H1 (cell line): ENCODE measurements at regions not wholly inside any gene's neighbourhood (a gene's known extent, or its start where the extent isn't known, plus 50 kb on each side); places are given as distances from the start of the nearest gene placed in this dataset.

Experiments used
- CTCF ChIA-PET: fragments of 300-600 bp; sonication (Branson Sonifier 250); formaldehyde crosslinking; loops from one replicate; lab custom pipeline; 2021; ENCODE audit not compliant: partially characterized antibody; lab: Charles Lee
- POLR2A ChIA-PET: fragments of 300-600 bp; sonication (Branson Sonifier 250); formaldehyde crosslinking; loops from one replicate; lab custom pipeline; 2021; ENCODE audit warnings: inconsistent platforms; ENCODE audit not compliant: partially characterized antibody; lab: Charles Lee
- DNase-seq, 2 experiments: peaks; one replicate each; pipeline versions ENCODE4 v3.0.0 to v3.0.0-alpha.2; 2010 to 2022; ENCODE audit warnings: low spot score in 2 of 2, low read depth in 1 of 2, mixed read lengths in 1 of 2
- FAIRE-seq: peaks from 2 replicates; lab custom pipeline; 2011; peaks lifted over from hg19 to GRCh38; lab: Jason Lieb, UNC
- H2AFZ ChIP-seq: 2 replicates; pipeline ENCODE4 v1.8.1; 2012; ENCODE audit warnings: low read length, inconsistent platforms
- H2AK5ac ChIP-seq: 2 replicates; pipeline ENCODE4 v1.6.1; 2013; ENCODE audit warnings: low read depth, low read length
- H2BK120ac ChIP-seq: replicated peaks from 2 replicates; pipeline ENCODE3; 2013; ENCODE audit warnings: low read depth, low read length, inconsistent platforms
- H2BK12ac ChIP-seq: 2 replicates; pipeline ENCODE4 v1.6.1; 2013; ENCODE audit warnings: low read depth, low read length
- H2BK15ac ChIP-seq: 2 replicates; pipeline ENCODE4 v1.6.1; 2013; ENCODE audit warnings: low read length
- H2BK20ac ChIP-seq: 2 replicates; pipeline ENCODE4 v1.6.1; 2013; ENCODE audit warnings: low read length
- H2BK5ac ChIP-seq: 2 replicates; pipeline ENCODE4 v1.6.1; 2013; ENCODE audit warnings: low read depth, low read length
- H3K14ac ChIP-seq: 2 replicates; pipeline ENCODE4 v1.6.1; 2013; ENCODE audit warnings: inconsistent platforms; ENCODE audit not compliant: insufficient read length
- H3K18ac ChIP-seq: 2 replicates; pipeline ENCODE4 v1.6.1; 2013; ENCODE audit warnings: low read length; ENCODE audit errors: extremely low read depth
- H3K23ac ChIP-seq: 2 replicates; pipeline ENCODE4 v1.6.1; 2013; ENCODE audit warnings: inconsistent platforms; ENCODE audit not compliant: insufficient read length
- H3K23me2 ChIP-seq: 2 replicates; pipeline ENCODE4 v1.6.1; 2013; ENCODE audit warnings: low read depth, low read length
- H3K27ac ChIP-seq: 2 replicates; pipeline ENCODE4 v1.6.1; 2011; ENCODE audit warnings: low read depth, low read length, inconsistent platforms
- H3K27me3 ChIP-seq, 4 experiments: replicated peaks in 1 of 4; 1 replicate in 1 of 4; 2 replicates in 3 of 4; pipeline versions ENCODE4 v1.6.1 to v1.8.1; 2011 to 2013; ENCODE audit warnings: low read length in 3 of 4, mild to moderate bottlenecking in 3 of 4, inconsistent platforms in 2 of 4, mixed read lengths in 2 of 4, moderate library complexity in 1 of 4; ENCODE audit not compliant: control insufficient read depth in 3 of 4, insufficient read depth in 3 of 4; ENCODE audit errors: extremely low read depth in 1 of 4
- H3K36me3 ChIP-seq, 4 experiments: 2 replicates each; pipeline versions ENCODE4 v1.6.1 to v1.8.1; 2011 to 2013; ENCODE audit warnings: mild to moderate bottlenecking in 4 of 4, low read length in 3 of 4, moderate library complexity in 2 of 4, control low read depth in 1 of 4, inconsistent platforms in 1 of 4; ENCODE audit not compliant: insufficient read depth in 4 of 4, control insufficient read depth in 2 of 4
- H3K4ac ChIP-seq: replicated peaks from 2 replicates; pipeline ENCODE3; 2013; ENCODE audit warnings: low read length, low read depth, mixed read lengths, inconsistent platforms; ENCODE audit not compliant: insufficient read length
- H3K4me1 ChIP-seq, 4 experiments: replicated peaks in 1 of 4; 1 replicate in 1 of 4; 2 replicates in 3 of 4; pipeline versions ENCODE4 v1.6.1 to v1.8.1; 2011 to 2013; ENCODE audit warnings: low read length in 3 of 4, inconsistent platforms in 2 of 4, mixed read lengths in 1 of 4; ENCODE audit not compliant: insufficient read depth in 4 of 4, control insufficient read depth in 3 of 4
- H3K4me2 ChIP-seq, 2 experiments: 2 replicates each; pipeline versions ENCODE4 v1.6.1 to v1.8.1; 2011 to 2013; ENCODE audit warnings: low read depth in 2 of 2, low read length in 2 of 2, control low read depth in 1 of 2, inconsistent platforms in 1 of 2, mild to moderate bottlenecking in 1 of 2; ENCODE audit not compliant: insufficient read depth in 1 of 2
- H3K4me3 ChIP-seq, 4 experiments: fragments of 200-600, 300-600 bp in 1 of 4; sonication (generic), shearing (Covaris generic), sonication (Bioruptor Twin) in 1 of 4; 2 replicates each; pipeline versions ENCODE4 v1.5.1 to v1.8.1; 2011 to 2016; ENCODE audit warnings: low read length in 4 of 4, low read depth in 3 of 4, control low read depth in 2 of 4, inconsistent platforms in 2 of 4, mild to moderate bottlenecking in 2 of 4, mixed read lengths in 1 of 4, moderate library complexity in 1 of 4; ENCODE audit not compliant: insufficient read depth in 2 of 4; ENCODE audit errors: extremely low read depth in 1 of 4
- H3K56ac ChIP-seq: replicated peaks from 2 replicates; pipeline ENCODE3; 2013; ENCODE audit warnings: low read depth, mild to moderate bottlenecking, mixed read lengths, low read length, inconsistent platforms; ENCODE audit not compliant: insufficient read length
- H3K79me1 ChIP-seq: 2 replicates; pipeline ENCODE4 v1.6.1; 2013; ENCODE audit warnings: low read depth, low read length, control low read depth
- H3K79me2 ChIP-seq, 2 experiments: 2 replicates each; pipeline versions ENCODE4 v1.6.1 to v1.8.1; 2012 to 2013; ENCODE audit warnings: low read length in 2 of 2, mild to moderate bottlenecking in 2 of 2, inconsistent platforms in 1 of 2; ENCODE audit not compliant: insufficient read depth in 2 of 2, control insufficient read depth in 1 of 2
- H3K9ac ChIP-seq, 4 experiments: replicated peaks in 1 of 4; 1 replicate in 1 of 4; 2 replicates in 3 of 4; pipeline versions ENCODE4 v1.6.1 to v1.8.1; 2011 to 2013; ENCODE audit warnings: low read depth in 3 of 4, low read length in 3 of 4, control low read depth in 2 of 4, mild to moderate bottlenecking in 2 of 4, moderate library complexity in 2 of 4, inconsistent platforms in 1 of 4; ENCODE audit errors: extremely low read depth in 1 of 4
- H3K9me3 ChIP-seq, 2 experiments: 2 replicates each; pipeline versions ENCODE4 v1.6.1 to v1.8.1; 2012 to 2013; ENCODE audit warnings: mild to moderate bottlenecking in 2 of 2, moderate library complexity in 2 of 2, control low read depth in 1 of 2, inconsistent platforms in 1 of 2, low read depth in 1 of 2, low read length in 1 of 2, mixed read lengths in 1 of 2; ENCODE audit not compliant: insufficient read depth in 2 of 2
- H4K20me1 ChIP-seq, 2 experiments: replicated peaks in 1 of 2; 2 replicates each; pipeline versions ENCODE3 to v1.8.1; 2011 to 2013; ENCODE audit warnings: inconsistent platforms in 2 of 2, low read length in 2 of 2, mild to moderate bottlenecking in 1 of 2; ENCODE audit not compliant: insufficient read depth in 2 of 2, control insufficient read depth in 1 of 2
- H4K5ac ChIP-seq: 2 replicates; pipeline ENCODE4 v1.6.1; 2013; ENCODE audit warnings: low read length, low read depth, mixed read lengths, inconsistent platforms; ENCODE audit not compliant: insufficient read length
- H4K8ac ChIP-seq: 2 replicates; pipeline ENCODE4 v1.8.0; 2013; ENCODE audit warnings: mild to moderate bottlenecking, moderate library complexity, low read length, inconsistent platforms; ENCODE audit not compliant: insufficient read depth; ENCODE audit errors: extremely low read depth
- H4K91ac ChIP-seq: replicated peaks from 2 replicates; pipeline ENCODE3; 2013; ENCODE audit warnings: low read length, mixed read lengths, inconsistent platforms; ENCODE audit not compliant: insufficient read length
- BRCA1 ChIP-seq: IDR thresholded peaks from 2 replicates; pipeline ENCODE4 v1.6.1; 2012; ENCODE audit warnings: low read depth, low read length, improper control_type of control experiment
- CHD2 ChIP-seq: IDR thresholded peaks from 2 replicates; pipeline ENCODE4 v1.6.1; 2012; ENCODE audit warnings: low read length, improper control_type of control experiment
- CTBP2 ChIP-seq: IDR thresholded peaks from 2 replicates; pipeline ENCODE4 v1.7.0; 2011; ENCODE audit warnings: borderline replicate concordance, mild to moderate bottlenecking, moderate library complexity, mixed read lengths, low read length; ENCODE audit not compliant: insufficient read depth, insufficient read length
- HDAC6 ChIP-seq: IDR thresholded peaks from one replicate; pipeline ENCODE4 v1.7.1; 2012; ENCODE audit warnings: low read depth, mild to moderate bottlenecking, inconsistent platforms, low read length, moderate library complexity
- JUN ChIP-seq: IDR thresholded peaks from 2 replicates; pipeline ENCODE4 v1.6.1; 2011; ENCODE audit warnings: low read depth, mild to moderate bottlenecking, improper control_type of control experiment, low read length
- KDM1A ChIP-seq: fragments of 200-600, 300-600 bp; sonication (generic); IDR thresholded peaks from 2 replicates; pipeline ENCODE4 v1.7.1; 2016; ENCODE audit warnings: mild to moderate bottlenecking, low read length, borderline replicate concordance
- NRF1 ChIP-seq: IDR thresholded peaks from 2 replicates; pipeline ENCODE4 v1.6.1; 2011; ENCODE audit warnings: mild to moderate bottlenecking, low read depth, low read length, improper control_type of control experiment
- PHF8 ChIP-seq: fragments of 200-600 bp; sonication (generic); conservative IDR thresholded peaks from 2 replicates; pipeline ENCODE4 v1.7.1; 2012; ENCODE audit warnings: low read depth, mild to moderate bottlenecking, inconsistent platforms, low read length, moderate library complexity
- POLR2AphosphoS5 ChIP-seq: IDR thresholded peaks from 2 replicates; pipeline ENCODE4 v1.6.1; 2011; ENCODE audit warnings: low read depth, low read length
- SP1 ChIP-seq: IDR thresholded peaks from 2 replicates; pipeline ENCODE4 v1.6.1; 2011; ENCODE audit warnings: low read depth, low read length
- ZNF274 ChIP-seq: IDR thresholded peaks from 2 replicates; pipeline ENCODE4 v1.7.0; 2012; ENCODE audit warnings: low read length, borderline replicate concordance; ENCODE audit errors: extremely low read depth
- WGBS, 2 experiments: shearing (Covaris generic) in 1 of 2; methylation state at CpG; one replicate each; pipeline versions ENCODE4 v1.1.6 to v1.1.7; 2013 to 2015; ENCODE audit warnings: low lambda C conversion rate in 2 of 2, mixed read lengths in 2 of 2, inconsistent platforms in 1 of 2, low coverage in 1 of 2, missing lambda C conversion rate in 1 of 2; ENCODE audit not compliant: insufficient replicate concordance in 2 of 2, insufficient coverage in 1 of 2, insufficient read length in 1 of 2; ENCODE audit errors: extremely low coverage in 1 of 2, missing lambda C conversion rate in 1 of 2; 5-methylcytosine and 5-hydroxymethylcytosine counted together
- TF ChIP-seq, protein P1 (sequence below): IDR thresholded peaks from 2 replicates; pipeline ENCODE4 v1.6.1; 2011; ENCODE audit warnings: low read length, improper control_type of control experiment

DNA sequence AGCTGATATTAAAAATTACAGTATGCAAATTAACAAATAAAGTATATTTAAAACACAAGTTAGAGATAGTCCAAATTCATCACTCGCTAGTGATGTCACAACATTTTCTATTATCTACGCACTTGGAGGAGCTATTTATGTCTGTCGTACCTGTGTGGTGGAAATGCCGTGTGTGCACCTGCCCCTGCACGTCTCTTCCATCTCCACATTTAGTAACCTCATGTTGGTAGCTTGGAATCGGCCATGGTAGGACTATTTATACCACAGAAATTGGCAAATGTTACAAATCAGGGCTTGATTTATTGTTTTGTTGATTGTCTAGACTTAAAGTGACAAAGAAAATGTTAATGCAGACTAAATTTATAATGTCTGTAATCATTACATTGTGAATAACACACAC lies 62.6 kb upstream of the NTF3 start:
- CTCF ChIA-PET: interaction anchor here (1.5 kb wide), 1 partner anchor 59 kb away, joined by 3 read pairs; no protein-coding TSS in a partner anchor
- Histone ChIP-seq H3K4me3 (no peak overlapping the region), H3K56ac (no peak overlapping the region), H3K14ac (no peak overlapping the region), H4K20me1 (no peaks in the 10 kb centered on the region), H2BK20ac (no peak overlapping the region), H3K23me2 (no peaks in the 10 kb centered on the region; the same call in 1 of the 2 replicates), H3K23ac (no peak overlapping the region), H3K18ac (no peak overlapping the region), H2BK120ac (no peak overlapping the region), H3K79me2 (no peaks in the 10 kb centered on the region), H2BK15ac (no peak overlapping the region), H4K5ac (no peak overlapping the region), H3K9ac (no peak overlapping the region), H3K4me1 (peaks cover 0 to 3% (median under 1%) of the 10 kb centered on the region in 4 experiments; a peak in 1 of 7 replicates), H3K4ac (no peak overlapping the region), H3K36me3 (no peaks in the 10 kb centered on the region), H2AK5ac (no peak overlapping the region), H3K27me3 (no peaks in the 10 kb centered on the region), H3K4me2 (no peak overlapping the region), H4K91ac (no peak overlapping the region), H2AFZ (no peak overlapping the region), H3K79me1 (no peaks in the 10 kb centered on the region), H3K27ac (no peak overlapping the region), H2BK5ac (no peak overlapping the region), H3K9me3 (no peaks in the 10 kb centered on the region), H2BK12ac (no peak overlapping the region), H4K8ac (no peak overlapping the region)
- TF ChIP-seq, protein P1, sequence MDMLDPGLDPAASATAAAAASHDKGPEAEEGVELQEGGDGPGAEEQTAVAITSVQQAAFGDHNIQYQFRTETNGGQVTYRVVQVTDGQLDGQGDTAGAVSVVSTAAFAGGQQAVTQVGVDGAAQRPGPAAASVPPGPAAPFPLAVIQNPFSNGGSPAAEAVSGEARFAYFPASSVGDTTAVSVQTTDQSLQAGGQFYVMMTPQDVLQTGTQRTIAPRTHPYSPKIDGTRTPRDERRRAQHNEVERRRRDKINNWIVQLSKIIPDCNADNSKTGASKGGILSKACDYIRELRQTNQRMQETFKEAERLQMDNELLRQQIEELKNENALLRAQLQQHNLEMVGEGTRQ: no peak
- TF ChIP-seq CTBP2: no peak
- TF ChIP-seq HDAC6: no peak
- no peak for TF ChIP-seq CHD2
- TF ChIP-seq NRF1: no peak
- no peak for TF ChIP-seq PHF8
- TF ChIP-seq SP1: no peak
- TF ChIP-seq ZNF274: no peak
- TF ChIP-seq JUN: no peak
- no peak for TF ChIP-seq BRCA1
- no peak for TF ChIP-seq POLR2AphosphoS5
- TF ChIP-seq KDM1A: no peak
- POLR2A ChIA-PET: no interaction called here
- FAIRE-seq (no peak), DNase-seq (no peak)
- 86% methylated on average over 6 of the region's 6 CpGs; no CpG with 5 or more reads in 1 of the 2 experiments for WGBS, 2 experiments
